ENCODE measurements at regions not wholly inside any gene's neighbourhood (a gene's known extent, or its start where the extent isn't known, plus 50 kb on each side); places are given as distances from the start of the nearest gene placed in this dataset.
"Not testable (repeated sequence)": the region's sequence is repeated elsewhere in the genome, so short reads cannot be mapped to it uniquely, and the experiment has no call there.

DNA sequence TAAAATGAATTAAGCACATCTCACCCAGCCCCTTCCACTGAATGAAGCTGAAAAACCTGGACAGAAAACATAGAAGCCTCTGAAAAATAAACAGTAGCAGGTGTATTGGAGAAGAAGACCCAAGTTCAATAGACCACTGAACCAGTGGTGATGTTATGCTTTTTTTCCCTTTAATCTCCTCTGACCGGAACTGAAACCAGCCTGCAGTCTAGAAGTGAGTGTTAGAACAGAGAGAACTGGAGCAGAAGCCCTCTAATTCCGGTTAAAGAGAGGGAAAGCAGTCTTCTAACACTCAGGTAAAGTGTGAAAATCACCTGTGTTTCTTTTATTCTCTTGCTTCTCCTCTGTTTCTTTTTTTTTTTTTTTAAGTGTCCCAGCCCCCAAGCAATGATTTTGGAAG is 83.5 kb upstream of the CCL21 start:
- DNase-seq (ENCODE audit: low spot score), result no peak

DNA sequence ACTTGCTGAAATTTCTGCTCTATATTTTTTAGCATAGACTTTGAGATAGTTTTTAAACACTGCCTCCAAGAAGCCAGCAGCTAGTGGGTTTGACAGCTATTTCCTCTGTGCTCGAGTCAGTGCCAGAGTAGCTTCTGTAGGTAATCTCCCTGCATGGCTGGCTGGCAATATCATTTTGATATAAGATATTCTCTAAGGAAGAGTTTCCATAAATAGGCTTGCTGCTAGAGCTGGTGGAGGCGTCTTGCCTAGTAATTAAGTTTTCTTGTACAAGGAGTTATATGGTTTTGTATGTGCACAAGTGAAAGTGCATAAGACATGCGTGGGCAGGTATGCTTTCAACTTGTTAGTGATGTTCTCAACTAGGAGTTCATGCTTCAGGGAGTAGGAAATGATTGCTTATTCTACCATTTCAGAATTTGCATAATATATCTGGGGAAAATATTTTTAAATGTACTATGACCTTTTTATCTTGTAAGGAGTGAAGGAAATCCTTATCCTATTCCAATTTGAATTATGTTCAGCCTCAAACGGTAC is 74.1 kb upstream of the CCL21 start:
- no peak for DNase-seq (ENCODE audit: low spot score)

DNA sequence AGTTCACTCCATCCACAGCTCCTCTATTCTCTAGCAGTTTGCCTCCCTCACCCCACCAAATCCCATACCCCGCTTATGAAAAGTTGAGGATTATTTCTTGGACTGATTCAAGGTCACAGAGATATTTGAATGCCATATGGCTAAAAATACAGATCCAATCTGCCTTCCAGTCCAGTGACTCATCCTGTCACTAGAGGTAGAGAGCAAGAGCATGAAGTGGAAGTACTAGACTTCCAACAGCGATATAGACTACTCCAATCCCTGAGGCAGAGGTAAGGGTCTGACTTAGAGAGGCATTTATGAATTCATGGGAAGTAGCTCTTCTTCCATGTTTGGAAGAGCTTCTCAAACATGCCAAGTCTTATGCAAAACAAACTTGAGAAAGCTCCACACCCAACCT is 72.4 kb upstream of the CCL21 start:
- no peak for DNase-seq (ENCODE audit: low spot score)

DNA sequence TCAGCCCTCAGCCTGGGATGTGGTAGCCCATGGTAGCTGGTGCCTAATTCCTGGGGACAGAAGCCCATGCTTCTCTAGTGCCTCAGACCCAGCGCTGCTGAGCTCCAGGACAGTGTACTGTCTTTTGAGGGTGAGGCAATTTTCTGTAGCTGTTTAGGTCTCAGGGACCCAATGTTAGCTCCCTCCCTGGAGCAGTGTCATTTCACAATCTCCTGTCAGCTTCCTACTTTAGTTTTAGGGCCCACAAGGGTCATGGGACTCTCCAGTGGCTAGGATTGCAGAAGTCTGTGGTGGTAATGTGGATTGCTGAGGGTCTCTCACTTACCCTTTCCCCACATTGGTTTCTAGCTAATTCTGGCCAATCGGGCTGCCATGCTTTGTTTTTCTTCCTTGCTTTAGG is 67.7 kb upstream of the CCL21 start:
- DNase-seq (ENCODE audit: low spot score), result no peak

DNA sequence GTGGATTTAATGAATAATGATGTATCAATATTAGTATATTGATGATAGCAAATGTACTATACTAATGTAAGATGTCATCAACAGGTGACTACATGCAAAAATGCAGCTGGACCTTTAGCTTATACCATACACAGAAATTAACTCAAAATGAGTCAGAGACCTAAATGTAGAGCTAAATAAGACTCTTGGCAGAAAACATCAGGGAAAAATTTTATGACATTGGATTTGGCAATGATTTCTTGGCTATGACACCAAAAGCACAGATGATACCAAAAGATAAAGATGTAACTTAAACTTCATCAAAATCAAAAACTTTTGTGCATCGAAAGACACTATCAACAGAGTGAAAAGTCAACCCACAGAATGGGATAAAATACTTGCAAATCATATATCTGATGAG is 64.0 kb upstream of the CCL21 start:
- no peak for DNase-seq (ENCODE audit: low spot score)

DNA sequence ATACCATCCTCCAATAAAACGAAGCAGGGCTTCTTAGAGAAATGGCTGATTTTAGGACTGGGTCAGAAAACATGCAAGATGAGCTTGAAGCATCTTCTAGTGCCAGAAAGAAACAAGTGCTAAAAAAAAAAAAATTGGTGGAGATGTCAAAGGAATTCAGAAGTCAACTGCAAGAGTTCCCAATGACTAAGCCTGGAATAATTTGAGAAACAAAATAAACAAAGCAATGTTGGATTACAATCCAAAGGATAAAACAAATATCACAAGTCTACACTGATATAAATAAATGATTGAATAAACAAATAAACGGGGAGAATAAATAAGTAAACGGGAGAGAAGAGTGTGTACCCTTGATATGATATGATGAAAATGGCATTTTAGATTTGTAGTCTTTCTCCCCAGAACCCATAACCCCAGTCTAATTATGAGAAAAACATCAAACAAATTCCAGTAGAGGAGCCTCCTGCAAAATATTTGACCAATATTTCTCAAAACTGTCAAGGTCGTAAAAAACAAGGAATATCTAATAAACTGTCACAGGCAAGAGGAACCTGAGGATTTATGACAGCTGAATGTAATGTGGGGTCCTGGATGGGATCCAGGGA is 63.5 kb upstream of the CCL21 start:
- DNase-seq (ENCODE audit: low spot score), result no peak

DNA sequence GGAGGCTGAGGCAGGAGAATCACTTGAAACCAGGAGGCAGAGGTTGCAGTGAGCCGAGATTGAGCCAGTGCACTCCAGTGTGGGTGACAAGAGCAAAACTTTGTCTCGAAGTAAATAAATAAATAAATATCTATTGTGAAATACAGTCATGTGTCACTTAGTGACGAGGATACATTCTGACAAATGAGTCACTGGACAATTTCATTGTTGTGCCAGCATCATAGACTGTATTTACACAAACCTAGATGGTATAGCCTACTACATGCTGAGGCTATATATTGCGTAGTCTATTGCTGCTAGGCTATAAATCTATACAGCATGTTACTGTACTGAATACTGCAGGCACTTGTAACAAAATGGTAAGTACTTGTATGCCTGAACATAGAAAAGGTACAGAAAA is 61.1 kb upstream of the CCL21 start:
- DNase-seq (ENCODE audit: low spot score), result no peak

DNA sequence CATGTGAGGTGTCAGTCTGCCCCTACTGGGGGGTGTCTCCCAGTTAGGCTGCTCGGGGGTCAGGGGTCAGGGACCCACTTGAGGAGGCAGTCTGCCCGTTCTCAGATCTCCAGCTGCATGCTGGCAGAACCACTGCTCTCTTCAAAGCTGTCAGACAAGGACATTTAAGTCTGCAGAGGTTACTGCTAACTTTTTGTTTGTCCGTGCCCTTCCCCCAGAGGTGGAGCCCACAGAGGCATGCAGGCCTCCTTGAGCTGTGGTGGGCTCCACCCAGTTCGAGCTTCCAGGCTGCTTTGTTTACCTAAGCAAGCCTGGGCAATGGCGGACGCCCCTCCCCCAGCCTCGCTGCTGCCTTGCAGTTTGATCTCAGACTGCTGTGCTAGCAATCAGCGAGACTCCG is 57.2 kb upstream of the CCL21 start:
- DNase-seq (ENCODE audit: low spot score), result not testable (repeated sequence)

DNA sequence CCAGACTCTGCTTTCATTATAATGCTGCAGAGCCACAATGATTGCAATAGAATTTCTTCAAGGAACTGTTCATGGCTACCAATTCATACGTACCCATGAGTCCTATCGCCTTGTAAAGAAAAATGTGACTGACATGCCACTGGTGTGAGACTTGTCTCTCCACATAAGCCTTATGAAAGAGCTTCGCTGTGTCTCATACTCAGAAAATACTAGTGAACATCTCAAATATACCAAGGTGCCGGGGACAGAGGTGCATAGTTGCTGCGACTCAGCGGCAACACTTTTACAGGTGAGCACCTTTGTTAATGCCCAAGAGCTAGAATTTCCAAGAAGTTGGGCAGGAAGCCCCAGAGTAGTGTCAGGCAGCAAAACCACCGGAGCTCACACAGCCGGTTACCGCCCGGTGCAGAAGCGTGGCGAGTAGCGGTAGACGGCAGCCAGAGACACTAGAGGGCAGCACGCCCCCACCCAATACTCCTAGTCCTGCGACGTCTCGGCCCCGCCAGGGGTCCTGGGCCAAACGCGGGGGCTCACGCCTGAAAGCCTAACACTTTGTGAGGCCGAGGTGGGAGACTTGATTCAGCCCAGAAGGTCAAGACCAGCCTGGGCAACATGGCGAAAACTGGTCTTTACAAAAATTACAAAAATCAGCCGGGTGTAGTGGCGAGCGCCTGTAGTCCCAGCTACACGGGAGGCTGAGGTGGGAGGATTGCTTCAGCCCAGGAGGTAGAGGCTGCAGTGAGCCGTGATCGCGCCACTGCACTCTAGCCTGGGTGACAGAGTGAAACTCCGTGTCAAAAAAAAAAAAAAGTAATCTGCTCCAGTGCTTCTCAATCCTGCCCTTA is 50.5 kb upstream of the CCL21 start:
- peak; percentile 26 for DNase-seq (ENCODE audit: low spot score)

Data from mucosa of gallbladder (tissue), 1 donor.